ENCODE measurements at regions not wholly inside any gene's neighbourhood (a gene's known extent, or its start where the extent isn't known, plus 50 kb on each side); places are given as distances from the start of the nearest gene placed in this dataset.

DNA sequence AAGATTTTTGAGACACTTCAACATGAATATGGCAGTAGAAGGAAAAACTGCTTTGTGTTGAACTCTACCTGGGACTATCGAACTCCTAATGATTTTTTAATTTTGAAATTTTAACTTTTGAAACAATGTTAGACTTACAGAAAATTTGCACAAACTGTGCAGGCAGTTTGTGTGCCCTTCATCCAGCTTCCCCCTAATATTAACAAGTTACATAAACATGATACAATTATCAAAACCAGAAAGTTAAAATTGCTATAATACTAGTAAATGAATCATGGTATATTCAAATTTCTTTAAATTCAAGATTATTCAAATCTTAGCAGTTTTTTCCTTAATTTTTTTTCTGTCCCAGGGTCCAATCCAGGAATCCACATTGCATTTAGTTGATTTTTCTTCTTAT is 278.9 kb downstream of the ADGRL2 start:
- no peak for TF ChIP-seq POLR2A (IDR thresholded peaks at IDR 0.05)
- TF ChIP-seq, protein P1, sequence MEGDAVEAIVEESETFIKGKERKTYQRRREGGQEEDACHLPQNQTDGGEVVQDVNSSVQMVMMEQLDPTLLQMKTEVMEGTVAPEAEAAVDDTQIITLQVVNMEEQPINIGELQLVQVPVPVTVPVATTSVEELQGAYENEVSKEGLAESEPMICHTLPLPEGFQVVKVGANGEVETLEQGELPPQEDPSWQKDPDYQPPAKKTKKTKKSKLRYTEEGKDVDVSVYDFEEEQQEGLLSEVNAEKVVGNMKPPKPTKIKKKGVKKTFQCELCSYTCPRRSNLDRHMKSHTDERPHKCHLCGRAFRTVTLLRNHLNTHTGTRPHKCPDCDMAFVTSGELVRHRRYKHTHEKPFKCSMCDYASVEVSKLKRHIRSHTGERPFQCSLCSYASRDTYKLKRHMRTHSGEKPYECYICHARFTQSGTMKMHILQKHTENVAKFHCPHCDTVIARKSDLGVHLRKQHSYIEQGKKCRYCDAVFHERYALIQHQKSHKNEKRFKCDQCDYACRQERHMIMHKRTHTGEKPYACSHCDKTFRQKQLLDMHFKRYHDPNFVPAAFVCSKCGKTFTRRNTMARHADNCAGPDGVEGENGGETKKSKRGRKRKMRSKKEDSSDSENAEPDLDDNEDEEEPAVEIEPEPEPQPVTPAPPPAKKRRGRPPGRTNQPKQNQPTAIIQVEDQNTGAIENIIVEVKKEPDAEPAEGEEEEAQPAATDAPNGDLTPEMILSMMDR (IDR thresholded peaks at IDR 0.05), result no peak
